ENCODE measurements at regions not wholly inside any gene's neighbourhood (a gene's known extent, or its start where the extent isn't known, plus 50 kb on each side); places are given as distances from the start of the nearest gene placed in this dataset.

DNA sequence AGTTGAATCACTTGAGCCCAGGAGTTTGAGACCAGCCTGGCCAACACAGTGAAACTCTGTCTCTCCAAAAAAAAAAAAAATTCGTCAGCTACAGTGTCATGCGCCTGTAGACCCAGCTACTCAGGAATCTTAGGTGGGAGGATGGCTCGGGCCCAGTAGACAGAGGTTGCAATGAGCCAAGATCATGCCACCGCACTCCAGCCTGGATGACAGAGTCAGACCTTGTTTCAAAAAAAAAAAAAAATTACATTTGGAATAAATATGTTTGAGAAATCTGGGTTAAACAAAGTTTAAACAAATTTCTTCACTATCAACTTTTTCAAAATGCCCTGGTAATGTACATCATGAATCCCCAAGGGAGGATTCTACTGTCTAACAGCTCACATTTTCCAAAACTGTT, 187.0 kb upstream of the RASSF8 start:
- H3K4me3 Mint-ChIP-seq, result no peak overlapping the region
- H3K36me3 Mint-ChIP-seq (ENCODE audit: low read depth), result no peaks in the 10 kb centered on the region
- H3K27me3 Mint-ChIP-seq (ENCODE audit: low read depth), result no peaks in the 10 kb centered on the region
- H3K9me3 Mint-ChIP-seq, result no peaks in the 10 kb centered on the region
- TF ChIP-seq, protein P1, sequence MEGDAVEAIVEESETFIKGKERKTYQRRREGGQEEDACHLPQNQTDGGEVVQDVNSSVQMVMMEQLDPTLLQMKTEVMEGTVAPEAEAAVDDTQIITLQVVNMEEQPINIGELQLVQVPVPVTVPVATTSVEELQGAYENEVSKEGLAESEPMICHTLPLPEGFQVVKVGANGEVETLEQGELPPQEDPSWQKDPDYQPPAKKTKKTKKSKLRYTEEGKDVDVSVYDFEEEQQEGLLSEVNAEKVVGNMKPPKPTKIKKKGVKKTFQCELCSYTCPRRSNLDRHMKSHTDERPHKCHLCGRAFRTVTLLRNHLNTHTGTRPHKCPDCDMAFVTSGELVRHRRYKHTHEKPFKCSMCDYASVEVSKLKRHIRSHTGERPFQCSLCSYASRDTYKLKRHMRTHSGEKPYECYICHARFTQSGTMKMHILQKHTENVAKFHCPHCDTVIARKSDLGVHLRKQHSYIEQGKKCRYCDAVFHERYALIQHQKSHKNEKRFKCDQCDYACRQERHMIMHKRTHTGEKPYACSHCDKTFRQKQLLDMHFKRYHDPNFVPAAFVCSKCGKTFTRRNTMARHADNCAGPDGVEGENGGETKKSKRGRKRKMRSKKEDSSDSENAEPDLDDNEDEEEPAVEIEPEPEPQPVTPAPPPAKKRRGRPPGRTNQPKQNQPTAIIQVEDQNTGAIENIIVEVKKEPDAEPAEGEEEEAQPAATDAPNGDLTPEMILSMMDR (IDR thresholded peaks at IDR 0.05; ENCODE audit: unreplicated experiment in 3 of 3), result no peak
- H3K27ac Mint-ChIP-seq, result no peak overlapping the region
- peaks cover 11% of the 10 kb centered on the region for H3K4me1 Mint-ChIP-seq

DNA sequence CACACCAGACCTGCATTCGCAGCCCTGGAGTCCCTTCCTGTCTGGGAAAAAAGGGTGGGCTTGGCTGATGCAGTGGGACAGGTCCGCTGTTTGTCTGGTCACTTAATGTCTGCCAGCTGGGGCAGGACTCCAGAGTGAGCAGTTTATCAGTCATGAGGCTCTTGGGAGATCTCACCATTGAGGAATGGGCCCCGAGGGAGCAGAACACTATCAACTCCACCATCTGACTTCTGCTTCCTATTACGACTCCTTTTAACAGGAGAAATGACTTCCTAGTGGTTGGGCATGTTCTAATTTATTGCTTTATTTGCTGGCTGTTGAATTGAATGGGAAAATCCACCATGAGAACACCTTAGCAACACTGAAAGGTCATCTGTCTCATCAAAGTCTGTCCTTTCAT, 182.5 kb upstream of the RASSF8 start:
- Mint-ChIP-seq H3K9me3 (no peaks in the 10 kb centered on the region), H3K4me1 (peaks cover 7% of the 10 kb centered on the region), H3K27me3 (ENCODE audit: low read depth) (no peaks in the 10 kb centered on the region), H3K4me3 (no peak overlapping the region), H3K36me3 (ENCODE audit: low read depth) (peaks cover under 1% of the 10 kb centered on the region), H3K27ac (no peak overlapping the region)
- TF ChIP-seq, protein P1 (IDR thresholded peaks at IDR 0.05; ENCODE audit: unreplicated experiment in 3 of 3), result no peak

DNA sequence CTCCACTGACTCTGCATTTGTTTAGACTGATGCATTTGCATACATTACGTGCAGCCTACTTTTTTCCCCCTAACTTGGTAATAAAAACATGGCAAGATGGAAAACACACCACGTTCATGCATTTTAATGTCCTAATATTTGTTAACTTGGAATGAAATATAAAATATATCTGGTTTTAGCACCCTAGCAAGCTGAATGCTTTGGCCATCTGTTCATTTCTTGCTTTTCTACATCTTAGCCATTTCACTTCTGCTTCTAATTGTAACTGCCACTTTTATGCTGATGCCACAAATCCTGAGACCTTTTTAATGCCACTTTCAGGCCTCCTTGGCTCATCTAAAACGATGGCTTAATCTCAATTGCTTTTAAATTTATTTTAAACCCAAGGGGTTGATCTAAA, 177.7 kb upstream of the RASSF8 start:
- Mint-ChIP-seq H3K4me1 (peaks cover 13% of the 10 kb centered on the region), H3K36me3 (ENCODE audit: low read depth) (peaks cover 4% of the 10 kb centered on the region), H3K27ac (peak overlapping the region; percentile 78 to 97 (median 83)), H3K9me3 (no peaks in the 10 kb centered on the region), H3K27me3 (ENCODE audit: low read depth) (no peaks in the 10 kb centered on the region), H3K4me3 (no peak overlapping the region)
- TF ChIP-seq, protein P1 (IDR thresholded peaks at IDR 0.05; ENCODE audit: unreplicated experiment in 3 of 3), result no peak

DNA sequence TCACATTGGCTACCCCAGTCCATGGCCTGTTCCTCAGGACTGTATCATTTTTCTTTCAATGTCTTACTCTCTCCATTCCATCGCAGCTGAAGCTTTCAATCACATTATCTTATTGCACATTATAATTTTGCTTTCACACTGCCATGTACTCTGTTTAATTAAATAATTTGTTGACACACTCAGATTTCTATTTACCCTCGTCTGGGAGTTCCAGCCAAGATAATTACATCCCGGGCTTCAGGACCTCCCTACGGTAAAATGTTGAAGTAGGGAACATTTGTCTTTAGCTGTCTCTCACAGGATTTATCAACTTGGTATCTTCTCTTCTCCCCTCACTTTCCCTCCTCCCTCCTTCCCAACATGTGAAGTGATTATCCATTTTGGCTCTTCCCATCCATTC, 177.2 kb upstream of the RASSF8 start:
- Mint-ChIP-seq H3K27ac (peak overlapping the region; percentile 78 to 97 (median 83)), H3K4me3 (peak overlapping the region in 1 of 3 experiments; percentile 29), H3K9me3 (no peaks in the 10 kb centered on the region), H3K4me1 (peaks cover 9% of the 10 kb centered on the region), H3K27me3 (ENCODE audit: low read depth) (no peaks in the 10 kb centered on the region), H3K36me3 (ENCODE audit: low read depth) (peaks cover 4% of the 10 kb centered on the region)
- TF ChIP-seq, protein P1 (IDR thresholded peaks at IDR 0.05; ENCODE audit: unreplicated experiment in 3 of 3), result no peak

DNA sequence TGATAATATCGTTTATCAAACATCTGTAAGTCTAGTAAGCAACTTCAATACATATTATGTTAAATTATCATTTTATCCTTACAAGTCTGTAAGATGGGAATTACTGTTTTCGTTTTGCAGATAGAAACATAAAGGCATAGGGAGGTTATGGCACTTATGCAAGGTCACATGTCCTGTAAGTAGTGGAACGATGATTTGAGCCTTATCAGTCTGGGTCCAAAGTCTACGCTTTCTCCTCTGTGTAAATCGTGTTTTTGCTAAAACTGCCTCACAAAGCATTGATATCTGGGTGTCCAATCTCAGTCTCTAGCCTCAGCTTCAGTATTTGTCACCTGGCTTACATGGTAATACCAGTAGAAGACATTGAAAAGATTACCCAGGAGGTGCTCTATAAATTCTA, 174.9 kb upstream of the RASSF8 start:
- H3K27me3 Mint-ChIP-seq (ENCODE audit: low read depth), result no peaks in the 10 kb centered on the region
- H3K4me3 Mint-ChIP-seq, result no peak overlapping the region
- H3K9me3 Mint-ChIP-seq, result no peaks in the 10 kb centered on the region
- TF ChIP-seq, protein P1 (IDR thresholded peaks at IDR 0.05; ENCODE audit: unreplicated experiment in 3 of 3), result no peak
- H3K36me3 Mint-ChIP-seq (ENCODE audit: low read depth), result peaks cover 4% of the 10 kb centered on the region
- H3K27ac Mint-ChIP-seq, result no peak overlapping the region
- peaks cover 13% of the 10 kb centered on the region for H3K4me1 Mint-ChIP-seq

DNA sequence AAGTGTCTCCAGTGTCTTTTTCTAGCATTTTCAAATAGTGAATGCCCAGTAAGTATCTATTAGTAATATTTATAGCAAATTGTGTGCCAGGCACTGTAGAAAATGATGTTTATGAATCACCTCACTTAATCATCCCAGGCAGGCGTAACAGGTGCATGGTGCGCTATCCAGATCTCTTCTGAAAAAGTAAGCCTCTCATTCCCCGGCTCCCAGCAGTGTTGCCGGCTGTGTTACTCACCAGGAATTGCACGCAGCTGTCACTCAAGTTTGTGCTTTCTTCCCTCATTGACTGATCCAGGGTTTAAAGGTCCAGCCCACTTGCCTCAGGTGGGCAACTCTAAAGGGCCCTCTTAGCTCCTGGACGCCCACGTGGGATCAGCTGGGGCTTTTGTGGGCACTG, 173.8 kb upstream of the RASSF8 start:
- peak overlapping the region in 1 of 3 experiments; percentile 51 for H3K27ac Mint-ChIP-seq
- TF ChIP-seq, protein P1 (IDR thresholded peaks at IDR 0.05; ENCODE audit: unreplicated experiment in 3 of 3), result no peak
- no peaks in the 10 kb centered on the region for H3K9me3 Mint-ChIP-seq
- H3K4me1 Mint-ChIP-seq, result peaks cover 23% of the 10 kb centered on the region
- H3K27me3 Mint-ChIP-seq (ENCODE audit: low read depth), result no peaks in the 10 kb centered on the region
- H3K4me3 Mint-ChIP-seq, result no peak overlapping the region
- peaks cover 4% of the 10 kb centered on the region for H3K36me3 Mint-ChIP-seq (ENCODE audit: low read depth)
